SK-N-SH treated with all-trans-retinoic acid at 6 μM for 48 hours (cell line): ENCODE measurements at regions not wholly inside any gene's neighbourhood (a gene's known extent, or its start where the extent isn't known, plus 50 kb on each side); places are given as distances from the start of the nearest gene placed in this dataset.

Experiments
- ATAC-seq: fragments of 200-7000 bp; cut with Tn5 transposase; 3 replicates; pipeline ENCODE4 v1.9.1; 2020; ENCODE audit warnings: mild to moderate bottlenecking, moderate library complexity
- ARNTL ChIP-seq: fragments of 450-650 bp; formaldehyde crosslinking; IDR thresholded peaks from 2 replicates; pipeline ENCODE4 v1.5.0; 2020; ENCODE audit warnings: low read depth, mild to moderate bottlenecking, moderate library complexity, borderline replicate concordance
- BACH2 ChIP-seq: fragments of 250-450 bp; sonication (Bioruptor Pico); IDR thresholded peaks from 2 replicates; pipeline ENCODE4 v1.9.0; 2021; ENCODE audit warnings: mild to moderate bottlenecking, borderline replicate concordance
- CSDC2 ChIP-seq: fragments of 250-450 bp; sonication (Bioruptor Pico); IDR thresholded peaks from 2 replicates; pipeline ENCODE4 v1.5.0; 2020; ENCODE audit warnings: mild to moderate bottlenecking, moderate library complexity
- ESRRG ChIP-seq: fragments of 250-450 bp; sonication (Bioruptor Pico); IDR thresholded peaks from 2 replicates; pipeline ENCODE4 v1.6.1; 2021; ENCODE audit warnings: mild to moderate bottlenecking
- GLIS3 ChIP-seq: fragments of 250-450 bp; sonication (Bioruptor Pico); IDR thresholded peaks from 2 replicates; pipeline ENCODE4 v1.5.0; 2020; ENCODE audit warnings: mild to moderate bottlenecking, moderate library complexity
- ISL1 ChIP-seq: fragments of 250-450 bp; sonication (Bioruptor Pico); IDR thresholded peaks from 2 replicates; pipeline ENCODE4 v2.1.2; 2022; ENCODE audit warnings: mild to moderate bottlenecking, moderate library complexity
- OSR1 ChIP-seq: fragments of 250-450 bp; sonication (Bioruptor Pico); IDR thresholded peaks from 2 replicates; pipeline ENCODE4 v1.8.0; 2022; ENCODE audit warnings: moderate library complexity, mild to moderate bottlenecking, inconsistent platforms
- PPARA ChIP-seq: fragments of 250-450 bp; sonication (Bioruptor Pico); IDR thresholded peaks from 2 replicates; pipeline ENCODE4 v1.5.0; 2020; ENCODE audit warnings: mild to moderate bottlenecking, borderline replicate concordance
- SNAI2 ChIP-seq: fragments of 250-450 bp; sonication (Bioruptor Pico); IDR thresholded peaks from 2 replicates; pipeline ENCODE4 v1.5.0; 2020; ENCODE audit warnings: mild to moderate bottlenecking, moderate library complexity
- TCF4 ChIP-seq: fragments of 250-450 bp; sonication (Bioruptor Pico); IDR thresholded peaks from 2 replicates; pipeline ENCODE4 v1.8.0; 2021; ENCODE audit warnings: mild to moderate bottlenecking, moderate library complexity, borderline replicate concordance
- ZC3H10 ChIP-seq: fragments of 250-450 bp; sonication (Bioruptor Pico); IDR thresholded peaks from 2 replicates; pipeline ENCODE4 v1.5.1; 2021; ENCODE audit warnings: mild to moderate bottlenecking, moderate library complexity
- ZFP3 ChIP-seq: fragments of 250-450 bp; sonication (Bioruptor Pico); IDR thresholded peaks from 2 replicates; pipeline ENCODE4 v1.5.0; 2020; ENCODE audit warnings: mild to moderate bottlenecking, moderate library complexity
- ZNF565 ChIP-seq: fragments of 450-650 bp; formaldehyde crosslinking; conservative IDR thresholded peaks from 2 replicates; pipeline ENCODE4 v1.5.0; 2020; ENCODE audit warnings: low read depth, mild to moderate bottlenecking, moderate library complexity
- ZNF70 ChIP-seq: fragments of 450-650 bp; formaldehyde crosslinking; IDR thresholded peaks from 2 replicates; pipeline ENCODE4 v1.5.0; 2020; ENCODE audit warnings: mild to moderate bottlenecking, moderate library complexity
- ZNF8 ChIP-seq: fragments of 450-650 bp; formaldehyde crosslinking; IDR thresholded peaks from 2 replicates; pipeline ENCODE4 v1.5.0; 2020; ENCODE audit warnings: mild to moderate bottlenecking, moderate library complexity
- TF ChIP-seq, protein P1 (sequence below): fragments of 250-450 bp; sonication (Bioruptor Pico); IDR thresholded peaks from 2 replicates; pipeline ENCODE4 v1.8.0; 2020; ENCODE audit warnings: mild to moderate bottlenecking, moderate library complexity, borderline replicate concordance
- TF ChIP-seq, protein P2 (sequence below): fragments of 250-450 bp; sonication (Bioruptor Pico); IDR thresholded peaks from 2 replicates; pipeline ENCODE4 v1.5.1; 2020; ENCODE audit warnings: low read depth, mild to moderate bottlenecking, moderate library complexity
- TF ChIP-seq, protein P3 (sequence below): fragments of 250-450 bp; sonication (Bioruptor Pico); IDR thresholded peaks from 2 replicates; pipeline ENCODE4 v1.5.1; 2021; ENCODE audit warnings: mild to moderate bottlenecking, moderate library complexity
- TF ChIP-seq, protein P4 (sequence below): fragments of 250-450 bp; sonication (Bioruptor Pico); IDR thresholded peaks from 2 replicates; pipeline ENCODE4 v1.5.0; 2020; ENCODE audit warnings: mild to moderate bottlenecking, moderate library complexity
- TF ChIP-seq, protein P5 (sequence below): fragments of 250-450 bp; sonication (Bioruptor Pico); IDR thresholded peaks from 2 replicates; pipeline ENCODE4 v1.8.0; 2021; ENCODE audit warnings: low read depth, mild to moderate bottlenecking, moderate library complexity, borderline replicate concordance

DNA sequence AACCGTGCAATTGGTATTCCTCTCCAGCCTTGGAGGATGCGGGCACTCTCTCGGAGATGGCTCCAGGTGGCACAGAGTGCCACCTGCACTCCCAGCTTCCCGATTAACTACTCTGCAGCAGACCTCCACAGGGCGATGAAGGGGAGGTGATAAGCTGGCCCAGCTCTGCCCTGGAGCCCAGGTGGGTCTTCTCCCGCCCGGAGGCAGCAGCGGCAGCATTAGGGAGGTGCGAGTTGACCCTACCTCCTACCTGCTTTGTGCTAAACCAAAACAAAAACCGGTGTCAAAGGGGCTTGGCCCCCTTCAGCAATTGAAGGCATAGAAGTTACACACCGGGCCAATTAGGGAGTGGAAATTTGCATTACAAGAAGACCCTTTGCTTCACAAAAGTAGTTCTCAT lies 137.4 kb upstream of the MAMLD1 start:
- ATAC-seq: no peak
- TF ChIP-seq, protein P1, sequence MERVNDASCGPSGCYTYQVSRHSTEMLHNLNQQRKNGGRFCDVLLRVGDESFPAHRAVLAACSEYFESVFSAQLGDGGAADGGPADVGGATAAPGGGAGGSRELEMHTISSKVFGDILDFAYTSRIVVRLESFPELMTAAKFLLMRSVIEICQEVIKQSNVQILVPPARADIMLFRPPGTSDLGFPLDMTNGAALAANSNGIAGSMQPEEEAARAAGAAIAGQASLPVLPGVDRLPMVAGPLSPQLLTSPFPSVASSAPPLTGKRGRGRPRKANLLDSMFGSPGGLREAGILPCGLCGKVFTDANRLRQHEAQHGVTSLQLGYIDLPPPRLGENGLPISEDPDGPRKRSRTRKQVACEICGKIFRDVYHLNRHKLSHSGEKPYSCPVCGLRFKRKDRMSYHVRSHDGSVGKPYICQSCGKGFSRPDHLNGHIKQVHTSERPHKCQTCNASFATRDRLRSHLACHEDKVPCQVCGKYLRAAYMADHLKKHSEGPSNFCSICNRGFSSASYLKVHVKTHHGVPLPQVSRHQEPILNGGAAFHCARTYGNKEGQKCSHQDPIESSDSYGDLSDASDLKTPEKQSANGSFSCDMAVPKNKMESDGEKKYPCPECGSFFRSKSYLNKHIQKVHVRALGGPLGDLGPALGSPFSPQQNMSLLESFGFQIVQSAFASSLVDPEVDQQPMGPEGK (CRISPR knock-in tag): no peak
- TF ChIP-seq ZFP3 (CRISPR knock-in tag): no peak
- TF ChIP-seq, protein P2, sequence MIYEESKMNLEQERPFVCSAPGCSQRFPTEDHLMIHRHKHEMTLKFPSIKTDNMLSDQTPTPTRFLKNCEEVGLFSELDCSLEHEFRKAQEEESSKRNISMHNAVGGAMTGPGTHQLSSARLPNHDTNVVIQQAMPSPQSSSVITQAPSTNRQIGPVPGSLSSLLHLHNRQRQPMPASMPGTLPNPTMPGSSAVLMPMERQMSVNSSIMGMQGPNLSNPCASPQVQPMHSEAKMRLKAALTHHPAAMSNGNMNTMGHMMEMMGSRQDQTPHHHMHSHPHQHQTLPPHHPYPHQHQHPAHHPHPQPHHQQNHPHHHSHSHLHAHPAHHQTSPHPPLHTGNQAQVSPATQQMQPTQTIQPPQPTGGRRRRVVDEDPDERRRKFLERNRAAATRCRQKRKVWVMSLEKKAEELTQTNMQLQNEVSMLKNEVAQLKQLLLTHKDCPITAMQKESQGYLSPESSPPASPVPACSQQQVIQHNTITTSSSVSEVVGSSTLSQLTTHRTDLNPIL: no peak

DNA sequence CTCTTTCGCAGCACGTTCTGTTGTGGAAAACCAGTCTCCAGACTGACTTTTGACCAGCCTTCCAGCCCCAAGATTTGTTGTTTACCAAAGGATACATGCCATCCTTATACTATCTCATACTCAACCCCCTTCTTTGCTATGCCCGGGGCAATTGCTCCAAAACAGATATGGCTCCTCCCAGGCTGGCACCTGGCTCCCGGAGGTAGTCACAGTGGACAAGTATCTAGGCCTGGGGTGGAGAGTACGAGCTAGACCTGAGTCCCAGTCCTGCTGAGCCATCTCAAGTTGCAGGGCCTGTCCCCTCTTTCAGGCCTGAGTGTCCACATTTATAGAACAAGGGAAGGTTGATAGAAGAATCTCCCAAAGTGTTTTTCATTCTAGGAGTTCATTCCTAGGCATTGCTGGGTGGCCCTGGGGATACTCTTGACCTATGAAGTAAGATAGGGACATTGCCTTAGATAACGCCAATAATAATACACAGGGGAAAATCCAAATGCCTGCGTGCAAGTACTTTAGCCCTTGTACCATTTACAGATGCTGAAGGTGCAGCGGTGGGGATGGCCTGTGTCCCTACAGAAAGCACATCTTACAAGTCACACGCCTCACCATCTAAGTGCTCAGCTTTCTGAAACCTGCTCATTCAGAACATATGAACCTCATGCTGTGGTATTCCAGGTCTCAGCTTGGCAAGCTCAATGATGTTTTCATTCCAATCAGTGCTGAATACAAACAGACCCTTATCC lies 136.7 kb upstream of the MAMLD1 start:
- no peak for TF ChIP-seq PPARA
- TF ChIP-seq, protein P1 (CRISPR knock-in tag): no peak
- TF ChIP-seq ZNF8 (CRISPR knock-in tag): no peak
- no peak for TF ChIP-seq ARNTL (CRISPR knock-in tag)
- no peak for TF ChIP-seq BACH2 (CRISPR knock-in tag)
- TF ChIP-seq TCF4 (CRISPR knock-in tag): no peak
- no peak for ATAC-seq

DNA sequence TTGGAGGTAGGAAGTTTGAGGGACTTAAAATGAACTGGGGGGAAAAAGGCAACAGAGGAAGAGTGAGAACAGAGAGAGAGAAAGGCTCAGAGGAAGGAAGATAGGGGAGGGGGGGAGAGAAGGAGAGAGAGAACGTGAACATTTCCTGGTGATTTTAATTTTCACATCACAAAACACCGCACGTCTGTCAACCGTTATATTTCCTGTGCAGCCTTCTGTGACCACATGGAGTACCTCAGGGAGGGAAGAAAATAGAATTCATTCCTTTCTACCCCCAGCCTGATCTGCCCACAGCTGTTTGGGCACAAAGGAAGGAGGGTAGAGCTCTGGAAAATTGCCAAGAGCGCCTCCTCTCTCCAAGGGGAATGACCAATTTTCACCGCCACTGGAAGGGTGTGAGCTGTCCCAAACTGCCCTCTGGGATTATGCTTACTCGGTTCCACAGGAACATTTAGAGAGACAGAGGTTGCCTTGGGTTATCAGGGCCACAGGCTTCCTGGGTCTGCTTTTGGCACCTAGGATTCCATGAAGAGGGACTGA lies 135.7 kb upstream of the MAMLD1 start:
- TF ChIP-seq ZNF8 (CRISPR knock-in tag) (no peak), GLIS3 (no peak), TCF4 (CRISPR knock-in tag) (no peak), ZC3H10 (CRISPR knock-in tag) (no peak), ZNF565 (CRISPR knock-in tag) (no peak), CSDC2 (CRISPR knock-in tag) (no peak), ARNTL (CRISPR knock-in tag) (no peak), BACH2 (CRISPR knock-in tag) (no peak), SNAI2 (CRISPR knock-in tag) (no peak), ZNF70 (CRISPR knock-in tag) (no peak), ZFP3 (CRISPR knock-in tag) (no peak), OSR1 (CRISPR knock-in tag) (no peak), ISL1 (no peak), ESRRG (CRISPR knock-in tag) (no peak), PPARA (no peak)
- TF ChIP-seq, protein P3, sequence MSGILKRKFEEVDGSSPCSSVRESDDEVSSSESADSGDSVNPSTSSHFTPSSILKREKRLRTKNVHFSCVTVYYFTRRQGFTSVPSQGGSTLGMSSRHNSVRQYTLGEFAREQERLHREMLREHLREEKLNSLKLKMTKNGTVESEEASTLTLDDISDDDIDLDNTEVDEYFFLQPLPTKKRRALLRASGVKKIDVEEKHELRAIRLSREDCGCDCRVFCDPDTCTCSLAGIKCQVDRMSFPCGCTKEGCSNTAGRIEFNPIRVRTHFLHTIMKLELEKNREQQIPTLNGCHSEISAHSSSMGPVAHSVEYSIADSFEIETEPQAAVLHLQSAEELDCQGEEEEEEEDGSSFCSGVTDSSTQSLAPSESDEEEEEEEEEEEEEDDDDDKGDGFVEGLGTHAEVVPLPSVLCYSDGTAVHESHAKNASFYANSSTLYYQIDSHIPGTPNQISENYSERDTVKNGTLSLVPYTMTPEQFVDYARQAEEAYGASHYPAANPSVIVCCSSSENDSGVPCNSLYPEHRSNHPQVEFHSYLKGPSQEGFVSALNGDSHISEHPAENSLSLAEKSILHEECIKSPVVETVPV (CRISPR knock-in tag): no peak
- TF ChIP-seq, protein P2: no peak
- TF ChIP-seq, protein P4, sequence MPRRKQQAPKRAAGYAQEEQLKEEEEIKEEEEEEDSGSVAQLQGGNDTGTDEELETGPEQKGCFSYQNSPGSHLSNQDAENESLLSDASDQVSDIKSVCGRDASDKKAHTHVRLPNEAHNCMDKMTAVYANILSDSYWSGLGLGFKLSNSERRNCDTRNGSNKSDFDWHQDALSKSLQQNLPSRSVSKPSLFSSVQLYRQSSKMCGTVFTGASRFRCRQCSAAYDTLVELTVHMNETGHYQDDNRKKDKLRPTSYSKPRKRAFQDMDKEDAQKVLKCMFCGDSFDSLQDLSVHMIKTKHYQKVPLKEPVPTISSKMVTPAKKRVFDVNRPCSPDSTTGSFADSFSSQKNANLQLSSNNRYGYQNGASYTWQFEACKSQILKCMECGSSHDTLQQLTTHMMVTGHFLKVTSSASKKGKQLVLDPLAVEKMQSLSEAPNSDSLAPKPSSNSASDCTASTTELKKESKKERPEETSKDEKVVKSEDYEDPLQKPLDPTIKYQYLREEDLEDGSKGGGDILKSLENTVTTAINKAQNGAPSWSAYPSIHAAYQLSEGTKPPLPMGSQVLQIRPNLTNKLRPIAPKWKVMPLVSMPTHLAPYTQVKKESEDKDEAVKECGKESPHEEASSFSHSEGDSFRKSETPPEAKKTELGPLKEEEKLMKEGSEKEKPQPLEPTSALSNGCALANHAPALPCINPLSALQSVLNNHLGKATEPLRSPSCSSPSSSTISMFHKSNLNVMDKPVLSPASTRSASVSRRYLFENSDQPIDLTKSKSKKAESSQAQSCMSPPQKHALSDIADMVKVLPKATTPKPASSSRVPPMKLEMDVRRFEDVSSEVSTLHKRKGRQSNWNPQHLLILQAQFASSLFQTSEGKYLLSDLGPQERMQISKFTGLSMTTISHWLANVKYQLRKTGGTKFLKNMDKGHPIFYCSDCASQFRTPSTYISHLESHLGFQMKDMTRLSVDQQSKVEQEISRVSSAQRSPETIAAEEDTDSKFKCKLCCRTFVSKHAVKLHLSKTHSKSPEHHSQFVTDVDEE (CRISPR knock-in tag): no peak
- TF ChIP-seq, protein P5, sequence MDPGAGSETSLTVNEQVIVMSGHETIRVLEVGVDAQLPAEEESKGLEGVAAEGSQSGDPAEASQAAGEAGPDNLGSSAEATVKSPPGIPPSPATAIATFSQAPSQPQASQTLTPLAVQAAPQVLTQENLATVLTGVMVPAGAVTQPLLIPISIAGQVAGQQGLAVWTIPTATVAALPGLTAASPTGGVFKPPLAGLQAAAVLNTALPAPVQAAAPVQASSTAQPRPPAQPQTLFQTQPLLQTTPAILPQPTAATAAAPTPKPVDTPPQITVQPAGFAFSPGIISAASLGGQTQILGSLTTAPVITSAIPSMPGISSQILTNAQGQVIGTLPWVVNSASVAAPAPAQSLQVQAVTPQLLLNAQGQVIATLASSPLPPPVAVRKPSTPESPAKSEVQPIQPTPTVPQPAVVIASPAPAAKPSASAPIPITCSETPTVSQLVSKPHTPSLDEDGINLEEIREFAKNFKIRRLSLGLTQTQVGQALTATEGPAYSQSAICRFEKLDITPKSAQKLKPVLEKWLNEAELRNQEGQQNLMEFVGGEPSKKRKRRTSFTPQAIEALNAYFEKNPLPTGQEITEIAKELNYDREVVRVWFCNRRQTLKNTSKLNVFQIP (CRISPR knock-in tag): no peak
- TF ChIP-seq, protein P1 (CRISPR knock-in tag): no peak
- no peak for ATAC-seq
